Calu3 (cell line): ENCODE measurements at regions not wholly inside any gene's neighbourhood (a gene's known extent, or its start where the extent isn't known, plus 50 kb on each side); places are given as distances from the start of the nearest gene placed in this dataset.

ENCODE experiments used
- BruUV-seq: library from RNA; stranded (reverse); fragments of 400-500 nt; replicated peaks from 2 replicates; lab custom pipeline; 2021; lab: Mats Ljungman, UMichigan
- CTCF ChIA-PET: fragments of 300-600 bp; sonication (Branson Sonifier 250); formaldehyde crosslinking; loops from one replicate; lab custom pipeline; 2022; ENCODE audit warnings: antibody characterized with exemption; lab: Charles Lee
- DNase-seq: peaks from one replicate; pipeline ENCODE4 v3.0.0; 2022
- H3K27ac Mint-ChIP-seq: one replicate; pipeline ENCODE4 v1.8.0; 2022; ENCODE audit warnings: mixed read lengths; ENCODE audit not compliant: unreplicated experiment
- H3K27me3 Mint-ChIP-seq: one replicate; pipeline ENCODE4 v1.8.0; 2022; ENCODE audit warnings: mixed read lengths; ENCODE audit not compliant: unreplicated experiment
- H3K36me3 Mint-ChIP-seq: one replicate; pipeline ENCODE4 v1.8.0; 2022; ENCODE audit warnings: mild to moderate bottlenecking, moderate library complexity, mixed read lengths; ENCODE audit not compliant: insufficient read depth, unreplicated experiment
- H3K4me1 Mint-ChIP-seq: one replicate; pipeline ENCODE4 v1.8.0; 2022; ENCODE audit warnings: mild to moderate bottlenecking, low read depth, mixed read lengths; ENCODE audit not compliant: unreplicated experiment
- H3K4me3 Mint-ChIP-seq: one replicate; pipeline ENCODE4 v1.8.0; 2022; ENCODE audit warnings: mild to moderate bottlenecking, low read depth, moderate library complexity, mixed read lengths; ENCODE audit not compliant: unreplicated experiment
- H3K9me3 Mint-ChIP-seq: one replicate; pipeline ENCODE4 v1.8.0; 2022; ENCODE audit warnings: low read depth, mixed read lengths; ENCODE audit not compliant: unreplicated experiment
- CTCF ChIP-seq: fragments of 200-600 bp; IDR thresholded peaks from one replicate; pipeline ENCODE4 v1.8.0; 2022; ENCODE audit warnings: antibody characterized with exemption; ENCODE audit not compliant: unreplicated experiment
- intact Hi-C: fragments of 100-400 bp; cut with micrococcal nuclease; formaldehyde crosslinking; loops from one replicate; pipeline ENCODE4 v1.10.0; 2022; ENCODE audit not compliant: unreplicated experiment

GRCh38 chr4:85372966-85373365 is 102.0 kb upstream of the ARHGAP24 start:
- no peak for DNase-seq
- H3K27ac Mint-ChIP-seq, result no peak overlapping the region
- CTCF ChIA-PET, result no interaction called here
- H3K4me3 Mint-ChIP-seq, result no peak overlapping the region
- no peak for TF ChIP-seq CTCF
- H3K4me1 Mint-ChIP-seq, result no peaks in the 10 kb centered on the region
- no TSS peak for BruUV-seq
- H3K9me3 Mint-ChIP-seq, result no peaks in the 10 kb centered on the region
- H3K36me3 Mint-ChIP-seq, result no peaks in the 10 kb centered on the region
- intact Hi-C loops, result no loop called here
- H3K27me3 Mint-ChIP-seq, result no peaks in the 10 kb centered on the region

GRCh38 chr4:85376285-85376684 is 98.7 kb upstream of the ARHGAP24 start:
- Mint-ChIP-seq H3K27ac (no peak overlapping the region), H3K4me1 (no peaks in the 10 kb centered on the region), H3K27me3 (no peaks in the 10 kb centered on the region), H3K36me3 (no peaks in the 10 kb centered on the region), H3K4me3 (no peak overlapping the region), H3K9me3 (no peaks in the 10 kb centered on the region)
- TF ChIP-seq CTCF, result no peak
- no TSS peak for BruUV-seq
- intact Hi-C loops, result no loop called here
- CTCF ChIA-PET, result no interaction called here
- DNase-seq, result no peak

DNA sequence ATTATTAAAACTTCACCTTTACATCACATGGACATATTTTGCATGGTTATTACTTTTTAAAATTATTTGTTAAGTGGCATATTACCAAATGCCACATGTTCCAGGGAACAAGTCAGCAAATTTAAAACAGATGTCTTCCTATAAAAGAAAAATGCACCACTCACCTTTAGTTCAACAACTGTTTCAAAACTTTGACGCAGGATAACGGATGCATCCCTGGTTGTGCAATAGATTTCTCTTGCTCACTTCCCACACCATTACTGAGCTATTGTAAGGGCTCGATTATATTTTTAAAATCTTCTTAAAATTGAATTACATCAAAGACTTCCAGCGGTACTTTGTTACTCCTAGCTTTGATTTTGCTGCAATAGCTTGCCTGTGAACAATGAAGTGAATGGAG is 93.0 kb upstream of the ARHGAP24 start:
- Mint-ChIP-seq H3K36me3 (no peaks in the 10 kb centered on the region), H3K27ac (no peak overlapping the region), H3K4me1 (no peaks in the 10 kb centered on the region), H3K27me3 (no peaks in the 10 kb centered on the region), H3K9me3 (no peaks in the 10 kb centered on the region), H3K4me3 (no peak overlapping the region)
- CTCF ChIA-PET, result no interaction called here
- intact Hi-C loops, result no loop called here
- DNase-seq, result no peak
- no TSS peak for BruUV-seq
- no peak for TF ChIP-seq CTCF

DNA sequence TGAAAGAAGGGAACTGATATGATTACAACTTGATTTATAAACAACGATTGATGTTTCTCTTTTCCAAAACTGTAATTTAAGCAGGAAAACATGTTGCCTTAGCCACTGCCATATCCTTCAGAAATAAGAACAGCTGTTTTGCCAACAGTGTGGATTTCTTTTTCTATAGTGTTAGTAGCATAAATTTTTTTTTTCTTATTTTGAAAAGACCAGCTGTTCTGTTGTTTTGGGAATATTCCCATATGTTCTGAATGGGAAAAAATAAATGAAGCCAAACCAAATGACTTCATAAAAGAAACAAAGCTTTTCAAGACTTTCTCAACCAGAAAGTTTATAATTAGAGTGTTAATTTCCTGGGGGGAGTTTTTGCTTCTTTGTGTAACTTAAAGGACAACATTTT is 83.9 kb upstream of the ARHGAP24 start:
- Mint-ChIP-seq H3K4me1 (no peaks in the 10 kb centered on the region), H3K4me3 (no peak overlapping the region), H3K36me3 (no peaks in the 10 kb centered on the region), H3K9me3 (no peaks in the 10 kb centered on the region), H3K27me3 (no peaks in the 10 kb centered on the region), H3K27ac (no peak overlapping the region)
- TF ChIP-seq CTCF, result no peak
- CTCF ChIA-PET, result no interaction called here
- BruUV-seq, result no TSS peak
- intact Hi-C loops, result no loop called here
- no peak for DNase-seq
